Stimulated activated CD4-positive, alpha-beta T cell treated with anti-CD3 and anti-CD28 coated beads, Interleukin-1b, Interleukin-23, amount 100 ng/mL, for 1 hour (primary cell): ENCODE measurements at regions not wholly inside any gene's neighbourhood (a gene's known extent, or its start where the extent isn't known, plus 50 kb on each side); places are given as distances from the start of the nearest gene placed in this dataset.
"Not testable (repeated sequence)": the region's sequence is repeated elsewhere in the genome, so short reads cannot be mapped to it uniquely, and the experiment has no call there.

Source experiments
- DNase-seq, 2 donors: peaks; one replicate each; pipeline ENCODE4 v3.0.0-alpha.2; 2020; ENCODE audit warnings: low read depth in 2 of 2

DNA sequence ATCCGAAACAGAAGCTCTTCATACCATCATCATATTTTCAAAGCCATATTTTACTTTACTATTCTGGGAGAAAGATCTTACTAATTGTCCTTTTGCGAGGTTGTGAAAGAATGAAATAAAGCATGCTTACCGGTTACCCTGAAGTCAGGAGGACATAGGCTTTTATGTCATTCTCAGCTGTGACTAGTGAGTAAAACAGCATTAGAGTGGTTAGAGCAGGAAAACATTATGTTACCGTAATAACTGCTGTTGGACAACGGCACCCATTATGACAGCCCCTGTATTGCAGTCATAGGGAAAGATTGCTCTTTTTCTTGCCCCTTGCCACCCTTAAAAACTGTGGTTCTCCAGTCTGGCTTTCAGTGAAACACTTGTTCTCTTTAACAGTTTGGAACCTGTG is 1035.7 kb downstream of the ZPLD1 start:
- DNase-seq: no peak

DNA sequence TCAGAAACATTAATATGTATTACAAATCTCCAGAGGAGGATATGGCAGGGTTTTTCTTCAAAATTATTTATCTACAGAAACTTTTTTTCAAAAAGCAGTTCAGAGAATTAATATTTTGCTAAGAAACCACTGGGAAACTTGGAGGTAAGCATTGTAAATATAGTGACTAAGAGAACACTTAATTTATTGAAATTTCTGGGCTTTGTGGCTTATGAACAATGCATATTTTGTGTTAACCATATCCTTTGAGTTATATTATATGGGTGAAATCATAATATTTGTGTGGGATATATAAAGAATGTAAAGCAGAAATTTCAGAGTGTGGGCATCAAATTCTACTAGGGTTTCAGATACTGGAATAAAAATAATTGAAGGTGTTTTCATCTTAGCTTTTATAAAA is 1059.2 kb downstream of the ZPLD1 start:
- DNase-seq: no peak

DNA sequence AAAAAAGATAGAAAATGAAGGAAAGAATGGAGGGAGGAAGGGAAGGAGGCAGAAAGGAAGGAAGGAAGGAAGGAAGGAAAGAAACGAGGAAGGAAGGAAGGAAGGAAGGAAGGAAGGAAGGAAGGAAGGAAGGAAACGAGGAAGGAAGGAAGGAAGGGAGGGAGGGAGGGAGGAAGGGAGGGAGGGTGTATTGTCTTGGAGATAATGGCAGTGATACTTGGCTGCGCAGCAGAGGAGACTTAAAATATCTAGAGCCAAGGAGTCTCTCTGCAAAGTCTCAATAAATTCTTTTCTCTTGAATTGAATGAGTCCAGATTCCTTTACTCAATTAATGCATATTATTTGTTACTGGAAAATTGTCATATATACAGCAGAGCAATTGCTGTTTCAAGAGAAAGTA is 1059.7 kb downstream of the ZPLD1 start:
- no peak for DNase-seq

- no peak for DNase-seq
These were observed 1060.4 kb downstream of the ZPLD1 start for GRCh38 chr3:103495186-103495585.

DNA sequence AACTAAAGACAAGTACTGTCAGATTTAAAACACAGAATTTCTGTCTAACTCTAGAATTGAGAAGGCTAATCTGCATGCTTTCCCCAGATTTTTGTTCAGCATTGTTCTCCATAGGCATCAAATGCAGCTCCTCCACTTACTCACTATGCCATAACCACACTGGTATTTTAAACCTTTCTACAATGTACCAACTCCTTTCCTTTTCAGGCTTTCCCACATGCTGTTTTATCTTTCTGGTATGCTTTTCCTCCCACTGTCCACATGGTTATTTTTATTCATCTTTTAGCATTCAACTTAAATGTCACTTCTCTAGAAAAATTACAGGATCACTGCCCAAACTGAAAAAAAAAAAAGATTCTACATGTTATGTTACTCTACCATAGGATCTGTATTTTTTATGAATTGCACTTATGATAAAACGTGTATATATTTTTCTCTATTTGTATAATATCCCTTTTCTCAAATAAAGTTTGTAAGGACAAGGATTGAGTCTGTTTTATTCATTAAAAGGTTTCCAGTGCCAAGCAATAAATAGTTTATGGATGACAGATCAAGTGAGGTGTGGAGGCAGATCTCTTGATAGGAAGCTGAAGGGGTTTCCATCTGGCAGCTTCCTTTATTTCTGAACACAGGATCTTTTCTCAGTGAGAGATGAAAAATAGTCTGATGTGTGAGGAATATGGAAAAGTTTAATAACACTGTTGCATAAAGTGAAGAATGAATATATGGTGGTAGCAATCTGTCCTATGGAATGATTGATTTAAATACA is 1064.5 kb downstream of the ZPLD1 start:
- no peak for DNase-seq

GRCh38 chr3:103499967-103500366 is 1065.2 kb downstream of the ZPLD1 start:
- no peak for DNase-seq

DNA sequence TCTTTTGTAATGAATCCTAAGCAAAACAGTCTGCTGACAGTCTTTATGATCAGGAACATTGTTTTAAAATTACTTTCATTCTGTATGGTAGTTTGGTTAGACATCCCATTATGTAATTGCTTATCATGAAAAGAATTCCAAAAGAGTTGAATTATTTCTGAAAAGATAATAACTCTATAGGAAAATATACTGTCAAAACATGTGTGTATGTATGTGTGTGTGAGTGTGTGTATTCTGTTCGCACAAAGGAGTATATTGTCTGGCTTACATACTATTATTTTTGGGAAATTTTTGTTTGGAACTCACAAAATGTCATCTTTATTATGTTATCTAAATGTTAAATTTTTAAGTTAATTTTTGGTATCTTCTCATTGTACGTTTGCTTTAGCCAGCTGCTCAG is 1075.9 kb downstream of the ZPLD1 start:
- DNase-seq: no peak

DNA sequence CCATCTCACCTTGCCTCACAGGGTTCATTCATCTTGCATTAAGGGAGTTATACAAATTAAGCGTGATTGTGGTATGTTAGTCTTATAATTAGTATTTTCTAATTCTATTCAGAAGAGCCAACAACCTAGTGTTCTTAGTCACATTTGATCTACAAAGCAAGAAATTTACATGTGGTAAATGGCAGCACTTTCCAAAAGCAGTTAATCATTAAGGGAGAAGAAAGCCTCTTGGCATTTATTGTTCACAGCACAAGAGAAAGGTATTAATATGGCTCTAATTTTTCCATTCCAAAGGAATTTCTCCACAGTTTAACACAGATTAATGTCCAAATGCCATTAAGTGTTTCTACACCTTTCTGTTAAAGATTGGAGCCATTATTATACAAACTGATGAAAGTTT is 1077.1 kb downstream of the ZPLD1 start:
- no peak for DNase-seq

DNA sequence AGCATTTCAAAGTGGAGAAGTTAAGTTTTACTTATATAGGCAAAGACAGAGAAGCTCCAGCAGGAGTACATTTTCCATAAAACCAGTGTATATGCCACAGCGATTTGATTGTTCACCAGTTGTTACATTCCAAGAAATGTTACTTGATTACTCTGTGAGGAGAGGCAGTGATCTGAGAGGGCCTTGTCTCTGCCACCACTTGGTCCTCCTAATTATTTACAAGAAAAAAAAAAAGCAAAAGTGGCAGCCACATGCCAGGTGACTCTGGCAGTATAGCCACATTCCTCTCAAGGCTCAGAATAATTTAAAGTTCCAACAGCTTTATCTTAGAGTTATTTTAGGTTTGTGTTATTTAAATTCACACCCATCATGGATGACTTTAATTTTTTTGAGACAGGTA is 1077.8 kb downstream of the ZPLD1 start:
- no peak for DNase-seq

DNA sequence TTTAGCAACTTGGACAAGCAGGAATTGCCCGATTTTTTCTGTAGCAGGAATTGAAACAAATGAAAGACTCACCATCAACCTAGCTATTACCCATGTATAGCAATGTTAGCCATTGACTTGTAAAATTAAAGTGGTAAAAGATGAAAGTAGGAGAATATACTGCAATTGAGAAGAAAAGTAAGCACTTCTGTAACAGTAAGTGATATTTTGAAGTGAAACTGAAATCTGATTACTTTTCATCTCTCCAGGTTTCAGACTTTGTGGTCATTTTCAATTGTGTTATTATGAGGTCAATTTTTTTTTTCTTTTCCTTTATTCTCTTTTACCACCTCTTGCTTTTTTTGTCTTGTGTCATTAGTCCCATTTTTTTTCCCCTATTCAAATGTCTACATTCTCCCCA is 1078.2 kb downstream of the ZPLD1 start:
- no peak for DNase-seq

GRCh38 chr3:103515116-103515515 is 1080.3 kb downstream of the ZPLD1 start:
- DNase-seq: no peak

- DNase-seq: no peak
These were observed 1082.1 kb downstream of the ZPLD1 start for GRCh38 chr3:103516950-103517349.

- not testable (repeated sequence) for DNase-seq
These were observed 1096.5 kb downstream of the ZPLD1 start for GRCh38 chr3:103531327-103531726.

DNA sequence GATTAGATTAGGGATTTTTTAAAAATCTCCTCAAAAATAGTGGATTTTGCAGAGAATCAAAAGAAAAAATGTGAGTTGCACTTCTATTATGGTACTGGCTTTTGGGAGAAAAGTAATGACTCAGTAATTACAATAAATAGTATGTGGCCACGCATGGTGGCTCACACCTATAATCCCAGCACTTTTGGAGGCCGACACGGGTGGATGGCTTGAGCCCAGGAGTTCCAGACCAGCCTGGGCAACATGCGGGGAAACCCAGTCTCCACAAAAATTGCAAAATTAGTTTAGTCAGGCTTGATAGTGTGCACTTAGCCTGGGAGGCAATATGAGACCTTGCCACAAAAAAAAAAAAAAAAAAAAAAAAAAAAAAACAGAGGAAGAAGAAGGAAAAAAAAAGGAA is 1098.2 kb downstream of the ZPLD1 start:
- DNase-seq: no peak

- no peak for DNase-seq
These were observed 1119.6 kb downstream of the ZPLD1 start for GRCh38 chr3:103554451-103554850.

DNA sequence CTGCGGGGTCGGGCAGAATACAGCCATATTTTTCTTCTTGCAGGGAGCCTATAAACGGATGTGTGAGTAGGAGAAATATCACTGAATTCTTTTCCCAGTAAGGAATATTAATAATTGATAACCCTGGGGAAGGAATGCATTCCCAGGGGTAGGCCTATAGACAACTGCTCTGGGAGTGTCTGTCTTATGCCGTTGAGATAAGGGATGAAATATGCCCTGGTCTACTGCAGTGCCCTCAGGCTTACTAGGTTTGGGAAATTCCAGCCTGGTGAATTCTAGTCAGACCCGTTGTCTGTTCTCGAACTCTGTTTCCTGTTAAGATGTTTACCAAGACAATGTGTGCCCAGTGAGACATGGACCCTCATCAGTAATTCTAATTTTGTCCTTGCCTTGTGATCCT is 1129.3 kb downstream of the ZPLD1 start:
- not testable (repeated sequence) for DNase-seq

DNA sequence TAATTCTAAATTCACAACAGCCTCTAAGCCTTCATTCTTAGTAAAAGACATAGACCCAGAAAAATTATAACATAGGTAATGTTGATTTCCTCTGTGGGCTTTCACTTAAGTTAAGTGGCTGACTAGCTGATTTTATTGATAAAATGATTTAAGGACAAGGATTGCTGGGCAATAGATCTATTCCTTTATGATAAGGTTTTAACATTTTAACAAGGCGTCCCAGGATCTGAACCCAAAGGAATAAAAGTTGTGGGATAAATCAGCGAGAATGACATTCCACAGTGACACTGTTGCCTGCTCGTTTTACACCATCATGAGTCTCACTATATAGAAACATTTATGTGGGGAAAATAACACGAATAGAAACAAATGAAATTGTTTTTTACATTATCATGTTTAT is 1151.0 kb downstream of the ZPLD1 start:
- no peak for DNase-seq

- no peak for DNase-seq
These were observed 1155.0 kb downstream of the ZPLD1 start for GRCh38 chr3:103589770-103590169.

GRCh38 chr3:103600844-103601243 is 1166.0 kb downstream of the ZPLD1 start:
- DNase-seq: no peak

DNA sequence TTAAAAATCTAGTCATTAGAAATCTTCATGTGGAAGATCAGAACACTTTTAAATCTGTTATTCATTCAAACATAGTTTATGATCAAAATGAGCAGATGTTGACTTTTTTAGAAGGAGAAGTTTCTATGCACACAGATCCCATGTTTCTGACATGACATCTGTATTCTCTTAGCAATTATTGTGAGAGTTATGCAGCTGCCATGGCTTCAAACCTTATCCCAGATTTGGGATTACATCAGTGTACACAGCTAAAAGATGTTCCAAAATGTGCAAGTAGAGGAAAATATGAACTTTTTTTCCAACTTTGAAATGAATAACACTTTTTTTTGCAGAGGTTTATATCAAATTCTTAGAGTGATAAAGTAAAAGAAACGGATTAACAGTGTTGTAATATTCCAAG is 1166.9 kb downstream of the ZPLD1 start:
- DNase-seq: no peak

GRCh38 chr3:103609472-103609871 is 1174.7 kb downstream of the ZPLD1 start:
- DNase-seq: no peak

DNA sequence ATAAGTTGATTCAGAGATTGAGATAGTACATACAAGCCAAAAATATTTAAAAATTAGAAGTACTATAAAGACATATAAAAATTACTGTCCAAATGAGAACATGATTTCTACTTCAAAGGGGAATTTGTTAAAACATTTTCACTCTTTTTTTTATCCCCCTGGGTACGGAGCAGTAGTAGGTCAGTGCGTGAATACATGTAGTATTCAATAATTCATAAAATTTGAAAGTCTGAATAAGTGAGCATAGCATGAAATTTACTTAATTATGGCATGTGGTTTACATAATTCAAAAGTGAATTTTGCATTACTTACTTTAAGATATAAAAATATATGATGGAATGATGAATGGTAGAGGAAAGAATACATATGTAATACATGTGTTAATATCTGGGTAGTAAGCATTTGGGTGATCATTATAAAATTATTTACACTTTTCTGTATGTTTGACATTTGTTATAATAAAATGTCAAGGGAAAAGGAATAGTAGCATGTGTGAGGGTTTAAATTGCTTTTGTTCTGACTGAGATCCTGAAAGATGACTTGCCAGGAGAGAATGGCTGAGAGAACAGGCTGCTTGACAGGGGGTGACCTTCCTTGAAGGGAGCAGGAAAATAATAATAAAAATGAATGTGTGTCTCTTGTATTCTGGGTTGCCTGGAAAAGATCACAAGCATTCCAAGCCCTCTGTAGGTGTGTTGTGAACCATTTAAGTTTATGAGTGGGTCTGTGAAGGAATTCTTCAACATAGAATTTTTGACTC is 1178.8 kb downstream of the ZPLD1 start:
- no peak for DNase-seq

- DNase-seq: no peak
These were observed 1179.9 kb downstream of the ZPLD1 start for GRCh38 chr3:103614719-103615118.
